Renal cortical epithelial cell (primary cell): ENCODE measurements at regions not wholly inside any gene's neighbourhood (a gene's known extent, or its start where the extent isn't known, plus 50 kb on each side); places are given as distances from the start of the nearest gene placed in this dataset.
"Not testable (repeated sequence)": the region's sequence is repeated elsewhere in the genome, so short reads cannot be mapped to it uniquely, and the experiment has no call there.

Experiments
- DNase-seq: peaks from one replicate; pipeline ENCODE4 v3.0.0-alpha.2; 2011; ENCODE audit warnings: low read depth

- no peak for DNase-seq
These were observed 326.9 kb upstream of the SMIM21 start for GRCh38 chr18:75754433-75754832.

GRCh38 chr18:75753753-75754152 lies 326.2 kb upstream of the SMIM21 start:
- DNase-seq, result no peak

GRCh38 chr18:75752740-75753263 lies 325.3 kb upstream of the SMIM21 start:
- DNase-seq, result no peak

- DNase-seq, result no peak
These were observed 317.6 kb upstream of the SMIM21 start for GRCh38 chr18:75745147-75745546.

- DNase-seq, result no peak
These were observed 315.0 kb upstream of the SMIM21 start for GRCh38 chr18:75742516-75742915.

GRCh38 chr18:75739682-75740081 lies 312.2 kb upstream of the SMIM21 start:
- no peak for DNase-seq

- no peak for DNase-seq
These were observed 307.8 kb upstream of the SMIM21 start for GRCh38 chr18:75735291-75735690.

- no peak for DNase-seq
These were observed 302.7 kb upstream of the SMIM21 start for GRCh38 chr18:75730249-75730648.

GRCh38 chr18:75728621-75729020 lies 301.1 kb upstream of the SMIM21 start:
- no peak for DNase-seq

GRCh38 chr18:75727456-75727855 lies 300.0 kb upstream of the SMIM21 start:
- DNase-seq, result no peak

GRCh38 chr18:75723521-75724340 lies 296.2 kb upstream of the SMIM21 start:
- DNase-seq, result no peak

GRCh38 chr18:75714766-75715165 lies 287.3 kb upstream of the SMIM21 start:
- DNase-seq, result no peak

GRCh38 chr18:75712124-75712867 lies 284.8 kb upstream of the SMIM21 start:
- DNase-seq, result not testable (repeated sequence)

- no peak for DNase-seq
These were observed 273.1 kb upstream of the SMIM21 start for GRCh38 chr18:75700561-75700960.

GRCh38 chr18:75698861-75699260 lies 271.4 kb upstream of the SMIM21 start:
- DNase-seq, result no peak

- no peak for DNase-seq
These were observed 270.0 kb upstream of the SMIM21 start for GRCh38 chr18:75697493-75697892.

GRCh38 chr18:75696391-75696790 lies 268.9 kb upstream of the SMIM21 start:
- no peak for DNase-seq

- DNase-seq, result no peak
These were observed 266.8 kb upstream of the SMIM21 start for GRCh38 chr18:75694292-75694691.

- DNase-seq, result no peak
These were observed 264.0 kb upstream of the SMIM21 start for GRCh38 chr18:75691483-75691882.

GRCh38 chr18:75690283-75690682 lies 262.8 kb upstream of the SMIM21 start:
- DNase-seq, result not testable (repeated sequence)

- DNase-seq, result no peak
These were observed 260.1 kb upstream of the SMIM21 start for GRCh38 chr18:75687626-75688025.

GRCh38 chr18:75683426-75683825 lies 255.9 kb upstream of the SMIM21 start:
- DNase-seq, result no peak

- no peak for DNase-seq
These were observed 254.1 kb upstream of the SMIM21 start for GRCh38 chr18:75681538-75682115.
